ENCODE measurements at regions not wholly inside any gene's neighbourhood (a gene's known extent, or its start where the extent isn't known, plus 50 kb on each side); places are given as distances from the start of the nearest gene placed in this dataset.

GRCh38 chr4:138488533-138488932, 246.4 kb upstream of the SLC7A11 start:
- TF ChIP-seq POLR2AphosphoS5 (IDR thresholded peaks at IDR 0.05; ENCODE audit: borderline replicate concordance, low read depth, low read length) (no peak), EZH2 (IDR thresholded peaks at IDR 0.05) (no peak), FOXP2 (optimal IDR thresholded peaks at IDR 0.05; ENCODE audit: control extremely low read depth, extremely low read length, insufficient read depth) (no peak)
